Natural killer cell treated with Interleukin-12 subunit alpha and Interleukin-12 subunit beta and Interleukin-15 and Interleukin-18, amount 100 ng/mL, for 72 hours (primary cell): ENCODE measurements at regions not wholly inside any gene's neighbourhood (a gene's known extent, or its start where the extent isn't known, plus 50 kb on each side); places are given as distances from the start of the nearest gene placed in this dataset.

Source experiments
- ATAC-seq, 2 donors: fragments of 150-1000 bp; cut with Tn5 transposase in 1 of 2; sonication (Bioruptor Pico), chemical (Tn5 transposase) in 1 of 2; 2 replicates each; pipeline ENCODE4 v1.10.0; 2021
- DNase-seq: peaks from one replicate; pipeline ENCODE4 v3.0.0; 2022; ENCODE audit warnings: low spot score
- H3K27ac Mint-ChIP-seq, 2 donors: 1 replicate in 1 of 2; 2 replicates in 1 of 2; pipeline ENCODE4 v1.8.0; 2022; ENCODE audit warnings: mixed read lengths in 2 of 2, mild to moderate bottlenecking in 1 of 2, moderate library complexity in 1 of 2
- H3K27me3 Mint-ChIP-seq, 2 donors: 1 replicate in 1 of 2; 2 replicates in 1 of 2; pipeline ENCODE4 v1.8.0; 2022; ENCODE audit warnings: mixed read lengths in 2 of 2
- H3K36me3 Mint-ChIP-seq: one replicate; pipeline ENCODE4 v1.8.0; 2022; ENCODE audit warnings: mixed read lengths
- H3K4me1 Mint-ChIP-seq, 2 donors: 1 replicate in 1 of 2; 2 replicates in 1 of 2; pipeline ENCODE4 v1.8.0; 2022; ENCODE audit warnings: low read depth in 2 of 2, mixed read lengths in 2 of 2, mild to moderate bottlenecking in 1 of 2
- H3K4me3 Mint-ChIP-seq: one replicate; pipeline ENCODE4 v1.8.0; 2022; ENCODE audit warnings: mixed read lengths
- H3K9me3 Mint-ChIP-seq: 2 replicates; pipeline ENCODE4 v1.8.0; 2022; ENCODE audit warnings: mixed read lengths

GRCh38 chr20:57834306-57835073, 124.7 kb upstream of the PMEPA1 start:
- DNase-seq (no peak), ATAC-seq (no peak)
- no peaks in the 10 kb centered on the region for H3K36me3 Mint-ChIP-seq
- H3K27ac Mint-ChIP-seq, result no peak overlapping the region
- peaks cover 0 to 7% of the 10 kb centered on the region in 2 donors for H3K27me3 Mint-ChIP-seq
- H3K4me1 Mint-ChIP-seq, result no peaks in the 10 kb centered on the region
- H3K4me3 Mint-ChIP-seq, result no peak overlapping the region
- H3K9me3 Mint-ChIP-seq, result no peaks in the 10 kb centered on the region

DNA sequence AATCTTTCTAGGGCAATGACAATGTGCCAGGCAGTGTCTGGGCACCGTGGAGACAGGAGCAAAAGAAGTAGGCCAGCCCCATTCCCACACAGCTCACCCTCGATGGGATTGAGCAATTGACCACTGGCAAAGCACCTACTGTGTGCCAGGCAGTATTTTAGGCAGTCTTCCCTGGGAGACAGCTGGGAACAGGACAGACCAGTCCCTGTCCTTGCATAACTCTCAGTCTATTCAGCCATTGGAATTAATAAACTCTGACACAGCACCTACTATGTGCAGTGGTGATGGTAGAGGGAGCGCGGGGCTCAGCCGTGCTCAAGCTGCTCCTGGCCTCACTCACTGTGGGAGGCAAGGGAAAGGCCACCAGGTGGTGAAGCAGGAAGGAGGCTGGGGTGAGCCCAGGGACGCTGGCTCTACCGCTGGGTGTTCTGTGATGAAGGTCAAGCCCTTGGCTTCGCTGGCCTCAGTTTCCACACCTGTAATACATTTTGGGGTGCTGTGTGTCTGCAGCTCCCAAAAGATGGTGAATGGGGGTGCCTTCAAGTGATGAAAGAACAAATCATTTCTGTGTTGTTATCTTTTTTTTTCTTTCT, 122.3 kb upstream of the PMEPA1 start:
- no peak overlapping the region for H3K4me3 Mint-ChIP-seq
- H3K27ac Mint-ChIP-seq, result no peak overlapping the region
- H3K27me3 Mint-ChIP-seq, result peaks cover 0 to 9% of the 10 kb centered on the region in 2 donors
- DNase-seq (no peak), ATAC-seq (no peak)
- no peaks in the 10 kb centered on the region for H3K36me3 Mint-ChIP-seq
- H3K4me1 Mint-ChIP-seq, result no peaks in the 10 kb centered on the region
- H3K9me3 Mint-ChIP-seq, result no peaks in the 10 kb centered on the region

DNA sequence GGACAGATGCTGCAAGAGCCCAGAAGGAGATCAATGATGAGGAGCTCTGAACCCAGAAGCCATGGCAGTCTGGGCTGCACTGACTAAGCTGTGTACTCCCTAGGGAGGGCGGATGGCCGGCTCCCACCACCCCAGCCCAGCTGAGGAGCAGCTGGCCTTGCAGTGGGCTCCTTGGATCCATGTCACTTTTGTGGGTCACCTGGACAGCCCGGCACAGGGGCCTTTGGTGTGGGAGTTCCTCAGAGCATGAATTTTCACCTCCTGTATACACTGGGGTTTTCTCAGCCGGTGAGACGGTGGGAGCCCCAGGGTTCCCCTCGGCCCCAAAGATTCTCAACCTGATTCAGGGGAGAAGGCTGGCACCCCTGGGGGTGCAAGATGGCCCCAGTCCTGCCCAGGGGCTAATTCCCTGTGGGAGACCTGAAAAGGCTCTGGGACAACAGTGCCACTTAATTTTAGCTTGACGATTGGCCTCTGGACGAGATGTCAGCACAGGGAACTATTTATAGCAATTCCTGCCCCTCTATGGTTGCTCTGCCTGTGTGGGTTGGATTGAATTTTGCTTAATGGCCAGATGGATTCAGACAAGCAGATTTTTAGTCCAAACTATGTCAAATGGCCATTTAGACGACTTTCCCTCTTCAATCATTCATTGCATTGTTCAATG, 121.6 kb upstream of the PMEPA1 start:
- DNase-seq (no peak), ATAC-seq (no peak)
- Mint-ChIP-seq H3K4me3 (no peak overlapping the region), H3K36me3 (no peaks in the 10 kb centered on the region), H3K27me3 (peaks cover 0 to 7% of the 10 kb centered on the region in 2 donors), H3K9me3 (no peaks in the 10 kb centered on the region), H3K27ac (no peak overlapping the region), H3K4me1 (no peaks in the 10 kb centered on the region)

DNA sequence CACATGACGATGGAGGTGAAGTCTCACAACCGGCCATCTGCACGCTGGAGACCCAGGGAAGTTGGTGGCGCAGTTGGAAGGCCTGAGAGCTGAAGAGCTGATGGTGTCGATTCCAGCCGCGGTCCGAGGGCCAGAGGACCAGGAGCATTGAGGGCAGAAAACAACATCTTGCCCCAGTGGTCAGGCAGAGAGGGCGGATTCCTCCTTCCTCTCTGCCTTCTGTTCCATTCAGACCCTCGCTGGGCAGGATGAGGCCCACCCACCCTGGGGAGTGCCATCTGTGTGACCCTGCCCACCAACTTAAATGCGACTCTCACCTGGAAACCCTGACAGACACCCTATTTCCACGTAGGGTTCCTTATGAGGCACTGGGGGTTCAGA, 120.7 kb upstream of the PMEPA1 start:
- H3K9me3 Mint-ChIP-seq, result no peaks in the 10 kb centered on the region
- H3K27me3 Mint-ChIP-seq, result peaks cover 0 to 7% of the 10 kb centered on the region in 2 donors
- H3K27ac Mint-ChIP-seq, result no peak overlapping the region
- H3K36me3 Mint-ChIP-seq, result no peaks in the 10 kb centered on the region
- no peaks in the 10 kb centered on the region for H3K4me1 Mint-ChIP-seq
- ATAC-seq (no peak), DNase-seq (no peak)
- H3K4me3 Mint-ChIP-seq, result no peak overlapping the region

GRCh38 chr20:57829805-57830514, 120.1 kb upstream of the PMEPA1 start:
- Mint-ChIP-seq H3K36me3 (no peaks in the 10 kb centered on the region), H3K27ac (no peak overlapping the region), H3K4me1 (no peaks in the 10 kb centered on the region), H3K4me3 (no peak overlapping the region), H3K27me3 (peaks cover 0 to 4% of the 10 kb centered on the region in 2 donors), H3K9me3 (no peaks in the 10 kb centered on the region)
- no peak for DNase-seq
- no peak for ATAC-seq

DNA sequence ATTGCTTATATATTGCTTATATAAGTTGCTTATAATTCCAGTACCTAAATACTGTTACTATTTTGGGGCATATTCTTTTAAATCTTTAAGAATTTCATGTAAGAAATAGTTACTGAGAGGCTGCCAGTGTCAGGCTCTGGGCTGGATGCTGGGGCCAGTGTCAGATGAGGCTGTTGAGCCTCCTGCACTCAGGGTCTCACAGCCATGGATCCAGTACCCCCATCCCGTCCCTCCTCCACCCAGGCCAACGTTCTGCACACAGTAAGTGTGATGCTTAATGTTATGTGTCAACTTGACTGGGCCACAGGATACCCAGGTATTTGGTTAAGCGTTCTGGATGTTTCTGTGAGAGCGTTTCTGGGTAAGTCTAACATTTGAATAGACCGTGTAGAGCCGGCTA, 119.5 kb upstream of the PMEPA1 start:
- Mint-ChIP-seq H3K4me1 (no peaks in the 10 kb centered on the region), H3K9me3 (no peaks in the 10 kb centered on the region), H3K27me3 (peaks cover 0 to 2% of the 10 kb centered on the region in 2 donors), H3K27ac (no peak overlapping the region), H3K4me3 (no peak overlapping the region), H3K36me3 (no peaks in the 10 kb centered on the region)
- ATAC-seq (no peak), DNase-seq (no peak)

GRCh38 chr20:57828696-57829095, 118.9 kb upstream of the PMEPA1 start:
- H3K4me3 Mint-ChIP-seq, result no peak overlapping the region

GRCh38 chr20:57826666-57827287, 117.0 kb upstream of the PMEPA1 start:
- no peaks in the 10 kb centered on the region for H3K36me3 Mint-ChIP-seq
- H3K9me3 Mint-ChIP-seq, result no peaks in the 10 kb centered on the region
- H3K27me3 Mint-ChIP-seq, result peaks cover 6 to 9% of the 10 kb centered on the region in 2 donors
- no peak overlapping the region for H3K27ac Mint-ChIP-seq
- no peak for ATAC-seq
- H3K4me3 Mint-ChIP-seq, result no peak overlapping the region
- DNase-seq, result no peak
- no peaks in the 10 kb centered on the region for H3K4me1 Mint-ChIP-seq

More at GRCh38 chr20:57828696-57829095, 118.9 kb upstream of the PMEPA1 start:
- ATAC-seq (no peak), DNase-seq (no peak)
- Mint-ChIP-seq H3K36me3 (no peaks in the 10 kb centered on the region), H3K9me3 (no peaks in the 10 kb centered on the region), H3K27ac (no peak overlapping the region), H3K4me1 (no peaks in the 10 kb centered on the region), H3K27me3 (peaks cover 0 to 2% of the 10 kb centered on the region in 2 donors)

- H3K27ac Mint-ChIP-seq, result no peak overlapping the region
- no peaks in the 10 kb centered on the region for H3K36me3 Mint-ChIP-seq
- H3K27me3 Mint-ChIP-seq, result peaks cover 6 to 13% of the 10 kb centered on the region in 2 donors
- DNase-seq, result no peak
- no peaks in the 10 kb centered on the region for H3K9me3 Mint-ChIP-seq
- no peaks in the 10 kb centered on the region for H3K4me1 Mint-ChIP-seq
- ATAC-seq, result no peak
- H3K4me3 Mint-ChIP-seq, result no peak overlapping the region
Measured at GRCh38 chr20:57824909-57825308, 115.1 kb upstream of the PMEPA1 start.

DNA sequence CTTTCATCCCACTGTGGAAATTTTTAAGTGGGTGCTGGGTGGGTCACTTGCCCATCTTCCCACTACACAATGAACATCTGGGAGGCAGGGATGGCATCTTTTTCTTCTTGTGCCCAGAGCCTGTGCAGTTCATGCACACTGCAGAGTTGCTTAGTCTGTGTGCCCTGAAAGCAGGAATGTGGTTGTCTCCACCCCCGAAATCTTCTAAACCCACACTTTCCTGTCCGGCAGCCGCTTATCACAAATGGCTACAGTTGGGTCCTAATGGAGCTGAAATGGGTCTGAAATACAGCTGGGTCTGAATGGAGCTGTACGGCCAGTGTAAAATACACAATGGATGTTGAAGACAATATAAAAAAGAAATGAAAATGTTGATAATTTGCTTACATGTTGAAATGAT, 112.1 kb upstream of the PMEPA1 start:
- DNase-seq, result no peak
- peaks cover 13 to 19% of the 10 kb centered on the region in 2 donors for H3K27me3 Mint-ChIP-seq
- no peaks in the 10 kb centered on the region for H3K9me3 Mint-ChIP-seq
- no peak for ATAC-seq
- no peak overlapping the region for H3K27ac Mint-ChIP-seq
- no peaks in the 10 kb centered on the region for H3K4me1 Mint-ChIP-seq
- no peak overlapping the region for H3K4me3 Mint-ChIP-seq
- no peaks in the 10 kb centered on the region for H3K36me3 Mint-ChIP-seq

DNA sequence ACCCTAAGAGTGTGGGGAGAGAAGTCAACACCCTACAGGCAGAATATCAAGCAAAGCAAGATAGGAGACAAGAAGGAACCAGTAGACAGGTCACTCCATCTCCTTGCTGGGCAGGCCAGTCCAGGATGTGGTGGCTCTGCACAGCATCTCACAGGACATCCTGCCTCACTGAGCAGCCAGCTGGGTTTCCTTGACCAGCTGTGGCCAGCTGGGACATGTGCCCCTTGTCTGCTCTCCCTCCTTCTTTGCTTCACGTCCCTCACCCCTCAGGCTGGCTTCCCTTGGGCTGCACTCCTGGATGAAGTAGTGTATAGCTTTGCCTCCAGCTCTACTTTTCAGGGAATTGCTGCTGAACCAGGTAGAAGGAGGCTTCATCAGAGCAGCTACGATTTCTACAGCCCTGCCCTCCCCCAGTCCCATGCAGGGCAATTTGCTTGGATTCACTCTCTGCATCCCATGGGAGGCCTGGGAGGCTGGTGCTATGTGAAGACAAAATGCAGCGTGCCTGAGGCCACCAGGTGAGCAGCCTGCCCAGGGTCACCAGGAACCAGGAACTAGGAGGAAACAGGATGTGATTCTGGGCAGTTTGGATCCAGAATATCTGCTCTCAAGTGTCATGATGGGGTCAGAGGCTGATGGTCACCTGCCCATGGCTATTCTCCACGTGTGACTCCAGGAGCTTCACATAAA, 110.0 kb upstream of the PMEPA1 start:
- DNase-seq (no peak), ATAC-seq (peak; percentile 9 to 48)
- no peaks in the 10 kb centered on the region for H3K36me3 Mint-ChIP-seq
- no peak overlapping the region for H3K27ac Mint-ChIP-seq
- no peaks in the 10 kb centered on the region for H3K9me3 Mint-ChIP-seq
- H3K4me3 Mint-ChIP-seq, result no peak overlapping the region
- H3K27me3 Mint-ChIP-seq, result peaks cover 13 to 22% of the 10 kb centered on the region in 2 donors
- no peaks in the 10 kb centered on the region for H3K4me1 Mint-ChIP-seq

GRCh38 chr20:57819291-57819690, 109.5 kb upstream of the PMEPA1 start:
- no peaks in the 10 kb centered on the region for H3K9me3 Mint-ChIP-seq
- H3K36me3 Mint-ChIP-seq, result no peaks in the 10 kb centered on the region
- H3K27ac Mint-ChIP-seq, result no peak overlapping the region
- H3K27me3 Mint-ChIP-seq, result peaks cover 16 to 27% of the 10 kb centered on the region in 2 donors
- H3K4me3 Mint-ChIP-seq, result no peak overlapping the region
- ATAC-seq (no peak), DNase-seq (no peak)
- no peaks in the 10 kb centered on the region for H3K4me1 Mint-ChIP-seq
